ENCODE measurements at regions not wholly inside any gene's neighbourhood (a gene's known extent, or its start where the extent isn't known, plus 50 kb on each side); places are given as distances from the start of the nearest gene placed in this dataset.

DNA sequence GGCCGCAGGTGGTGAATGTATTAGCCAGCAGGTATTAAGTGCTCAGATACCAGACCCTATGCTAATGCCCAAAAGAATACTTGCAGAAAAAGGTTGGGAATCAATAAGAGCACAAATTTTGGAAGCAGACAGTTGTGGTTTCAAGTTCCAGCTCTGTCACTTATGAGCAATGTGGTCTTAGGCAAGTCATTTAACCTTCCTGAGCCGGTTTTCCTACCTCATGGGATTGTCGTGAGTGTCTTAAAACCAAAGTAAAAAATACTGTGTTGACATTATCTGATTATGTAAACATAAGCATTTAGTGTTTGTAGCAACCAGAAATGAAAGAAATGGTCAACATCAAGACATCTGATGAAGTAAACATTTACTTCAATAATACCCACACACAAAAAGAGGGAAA, 93.0 kb upstream of the CHST9 start:
- no peaks in the 10 kb centered on the region for H3K36me3 ChIP-seq
- ATAC-seq = no peak
- H3K27me3 ChIP-seq = no peaks in the 10 kb centered on the region
- 71 to 80% (median 72%) methylated on average over 3 of the region's 3 CpGs for WGBS, 4 donors
- H3K27ac ChIP-seq = no peak overlapping the region
- DNase-seq = no peak
- H3K9me3 ChIP-seq = no peaks in the 10 kb centered on the region
- TF ChIP-seq, protein P1, sequence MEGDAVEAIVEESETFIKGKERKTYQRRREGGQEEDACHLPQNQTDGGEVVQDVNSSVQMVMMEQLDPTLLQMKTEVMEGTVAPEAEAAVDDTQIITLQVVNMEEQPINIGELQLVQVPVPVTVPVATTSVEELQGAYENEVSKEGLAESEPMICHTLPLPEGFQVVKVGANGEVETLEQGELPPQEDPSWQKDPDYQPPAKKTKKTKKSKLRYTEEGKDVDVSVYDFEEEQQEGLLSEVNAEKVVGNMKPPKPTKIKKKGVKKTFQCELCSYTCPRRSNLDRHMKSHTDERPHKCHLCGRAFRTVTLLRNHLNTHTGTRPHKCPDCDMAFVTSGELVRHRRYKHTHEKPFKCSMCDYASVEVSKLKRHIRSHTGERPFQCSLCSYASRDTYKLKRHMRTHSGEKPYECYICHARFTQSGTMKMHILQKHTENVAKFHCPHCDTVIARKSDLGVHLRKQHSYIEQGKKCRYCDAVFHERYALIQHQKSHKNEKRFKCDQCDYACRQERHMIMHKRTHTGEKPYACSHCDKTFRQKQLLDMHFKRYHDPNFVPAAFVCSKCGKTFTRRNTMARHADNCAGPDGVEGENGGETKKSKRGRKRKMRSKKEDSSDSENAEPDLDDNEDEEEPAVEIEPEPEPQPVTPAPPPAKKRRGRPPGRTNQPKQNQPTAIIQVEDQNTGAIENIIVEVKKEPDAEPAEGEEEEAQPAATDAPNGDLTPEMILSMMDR (IDR thresholded peaks at IDR 0.05) = no peak
- TF ChIP-seq POLR2A (IDR thresholded peaks at IDR 0.05) = no peak
- H3K4me3 ChIP-seq = no peak overlapping the region
- no peaks in the 10 kb centered on the region for H3K4me1 ChIP-seq
- intact Hi-C loops (cut with DNase I) = no loop called here

- no peaks in the 10 kb centered on the region for H3K4me1 ChIP-seq
- DNase-seq (no peak), ATAC-seq (no peak)
- H3K27ac ChIP-seq = no peak overlapping the region
- H3K27me3 ChIP-seq = no peaks in the 10 kb centered on the region
- no peaks in the 10 kb centered on the region for H3K9me3 ChIP-seq
- intact Hi-C loops (cut with DNase I) = no loop called here
- 65 to 89% (median 82%) methylated on average over 3 of the region's 3 CpGs for WGBS, 4 donors
- no peaks in the 10 kb centered on the region for H3K36me3 ChIP-seq
- TF ChIP-seq, protein P1 (IDR thresholded peaks at IDR 0.05) = no peak
- no peak for TF ChIP-seq POLR2A (IDR thresholded peaks at IDR 0.05)
- H3K4me3 ChIP-seq = no peak overlapping the region
These were observed 92.4 kb upstream of the CHST9 start for GRCh38 chr18:27277554-27277953.

- no peak for TF ChIP-seq POLR2A (IDR thresholded peaks at IDR 0.05)
- TF ChIP-seq, protein P1 (IDR thresholded peaks at IDR 0.05) = no peak
- Histone ChIP-seq H3K36me3 (no peaks in the 10 kb centered on the region), H3K9me3 (peaks cover 0 to 1% (median 0%) of the 10 kb centered on the region in 12 donors), H3K4me1 (no peaks in the 10 kb centered on the region), H3K27me3 (no peaks in the 10 kb centered on the region), H3K27ac (no peak overlapping the region), H3K4me3 (no peak overlapping the region)
- WGBS, 4 donors = 67 to 83% (median 72%) methylated on average over 4 to 6 of the region's 6 CpGs
- intact Hi-C loops (cut with DNase I) = no loop called here
- DNase-seq (no peak), ATAC-seq (no peak)
These were observed 91.8 kb upstream of the CHST9 start for GRCh38 chr18:27276886-27277285.

- no peak overlapping the region for H3K4me3 ChIP-seq
- no peak for ATAC-seq
- H3K9me3 ChIP-seq = peaks cover 0 to 5% (median 0%) of the 10 kb centered on the region in 12 donors
- TF ChIP-seq, protein P1 (IDR thresholded peaks at IDR 0.05) = no peak
- TF ChIP-seq POLR2A (IDR thresholded peaks at IDR 0.05) = no peak
- no peaks in the 10 kb centered on the region for H3K27me3 ChIP-seq
- no peak for DNase-seq
- 58 to 79% (median 72%) methylated on average over 2 of the region's 2 CpGs for WGBS, 4 donors
- no peaks in the 10 kb centered on the region for H3K4me1 ChIP-seq
- intact Hi-C loops (cut with DNase I) = no loop called here
- H3K36me3 ChIP-seq = no peaks in the 10 kb centered on the region
- no peak overlapping the region for H3K27ac ChIP-seq
These were observed 91.4 kb upstream of the CHST9 start for GRCh38 chr18:27276479-27276878.
